ENCODE measurements at regions not wholly inside any gene's neighbourhood (a gene's known extent, or its start where the extent isn't known, plus 50 kb on each side); places are given as distances from the start of the nearest gene placed in this dataset.
A peak's percentile ranks its signal among the peaks of the same experiment; 100 is the strongest.

DNA sequence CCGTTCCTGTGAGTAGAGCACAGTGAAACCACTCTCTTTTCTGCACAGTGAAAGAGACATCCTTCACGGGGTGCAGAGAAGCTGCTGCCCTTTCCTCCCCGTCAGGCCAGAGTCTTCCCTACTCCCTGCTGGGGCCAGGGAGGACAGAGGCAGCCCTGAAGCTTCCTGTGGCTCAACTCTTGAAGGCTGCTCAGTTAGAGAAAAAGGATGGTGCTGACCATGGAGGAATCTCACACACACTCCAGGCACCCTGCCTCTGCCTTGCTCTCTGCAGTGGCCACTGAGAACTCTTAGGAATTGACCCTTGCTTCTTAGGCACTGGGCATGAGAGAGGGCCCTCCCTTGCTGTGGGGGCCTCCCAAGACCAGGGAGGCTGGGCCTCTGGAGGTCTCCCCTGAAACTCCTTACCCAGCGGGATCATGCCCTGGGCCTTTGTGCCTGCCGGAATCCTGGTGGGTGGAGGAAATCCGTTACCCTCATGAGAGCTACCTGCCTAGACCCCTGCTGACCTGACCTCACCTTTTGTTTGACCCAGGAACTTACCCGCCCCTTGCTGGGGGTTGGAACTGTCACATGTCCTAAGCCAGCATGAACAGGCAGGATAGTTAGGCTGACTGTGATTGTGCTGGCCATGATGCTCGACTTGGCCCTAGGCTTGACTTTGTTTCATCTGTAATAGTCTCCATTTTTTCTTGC lies 65.0 kb upstream of the CD93 start:
- intact Hi-C loops (cut with DNase I): loop anchor here in 1 of 2 donors (5.0 kb wide), 1 partner anchor 64 kb away; the partner anchor contains the start of gene CD93
- no peak for DNase-seq (ENCODE audit: low spot score)

DNA sequence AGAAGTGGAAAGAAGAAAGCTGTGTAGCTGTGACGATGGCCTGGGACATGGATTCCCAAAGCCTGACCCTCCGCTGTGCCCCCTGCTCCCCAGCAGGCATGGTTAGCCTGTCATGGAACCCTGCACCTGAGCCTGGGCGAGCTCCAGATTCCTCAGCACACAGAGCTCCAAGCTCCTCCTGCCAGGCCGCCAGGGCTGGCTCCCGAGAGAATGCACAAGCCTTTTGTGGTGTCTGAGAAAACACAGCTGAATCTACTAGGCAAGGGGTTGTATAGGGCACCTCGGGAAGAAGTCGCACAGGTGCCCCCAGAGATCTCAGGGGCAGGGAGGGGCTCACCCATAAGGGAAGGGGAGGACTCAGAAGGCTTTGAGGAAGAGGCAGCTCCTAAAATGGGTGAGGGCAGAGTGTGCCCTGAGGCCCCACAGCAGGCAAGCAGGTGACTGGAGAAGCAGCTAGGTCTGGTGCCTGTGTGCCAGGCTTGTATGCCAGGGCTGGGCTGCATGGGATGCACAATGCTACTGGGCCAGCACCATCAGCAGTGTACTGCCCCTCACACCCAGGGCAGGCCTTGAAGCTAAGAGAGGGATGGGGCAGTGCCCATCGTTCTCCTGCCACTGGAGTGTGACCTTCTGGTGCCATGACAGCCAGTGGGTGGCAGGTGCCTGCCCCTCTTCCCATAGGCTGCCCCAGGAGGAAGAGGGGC lies 64.3 kb upstream of the CD93 start:
- no peak for DNase-seq (ENCODE audit: low spot score)
- intact Hi-C loops (cut with DNase I): loop anchor here in 1 of 2 donors (5.0 kb wide), 1 partner anchor 63 kb away; the partner anchor contains the start of gene CD93

DNA sequence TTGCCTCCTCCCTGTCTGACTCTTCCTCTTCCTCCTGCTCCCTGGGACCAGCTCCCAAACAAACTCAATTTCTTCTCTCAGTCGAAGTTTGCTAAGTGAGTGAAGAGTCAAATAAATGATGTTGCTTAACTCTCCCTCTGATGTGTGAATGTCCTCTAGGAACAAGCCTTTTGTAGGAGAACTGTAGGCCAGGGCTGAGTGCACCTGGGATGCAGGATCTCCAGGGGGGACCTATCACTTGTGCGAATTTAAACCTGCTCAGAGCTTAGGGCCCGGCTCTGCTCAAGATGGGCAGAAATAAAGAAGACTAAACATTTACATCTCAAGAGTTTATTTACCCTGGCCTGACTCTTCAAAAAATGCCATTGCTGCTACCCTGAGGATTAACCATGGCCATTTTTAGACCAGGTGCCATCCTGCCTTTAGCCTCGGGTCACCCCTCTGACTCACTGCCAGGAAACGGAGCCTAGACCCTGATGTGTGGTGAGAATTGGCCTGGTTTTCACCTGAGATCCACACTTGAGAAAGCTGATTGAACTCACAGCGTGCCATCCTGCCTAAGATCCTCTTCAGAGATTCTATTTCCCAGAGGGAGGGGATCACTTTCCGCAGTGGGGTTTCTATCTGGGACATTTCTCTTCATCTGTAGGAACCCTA lies 63.6 kb upstream of the CD93 start:
- no peak for DNase-seq (ENCODE audit: low spot score)
- intact Hi-C loops (cut with DNase I): loop anchor here (5.0 to 10.0 kb wide), 2 partner anchors 62 to 65 kb away; partner anchors contain the start of gene CD93 (in 2 of the 2)

DNA sequence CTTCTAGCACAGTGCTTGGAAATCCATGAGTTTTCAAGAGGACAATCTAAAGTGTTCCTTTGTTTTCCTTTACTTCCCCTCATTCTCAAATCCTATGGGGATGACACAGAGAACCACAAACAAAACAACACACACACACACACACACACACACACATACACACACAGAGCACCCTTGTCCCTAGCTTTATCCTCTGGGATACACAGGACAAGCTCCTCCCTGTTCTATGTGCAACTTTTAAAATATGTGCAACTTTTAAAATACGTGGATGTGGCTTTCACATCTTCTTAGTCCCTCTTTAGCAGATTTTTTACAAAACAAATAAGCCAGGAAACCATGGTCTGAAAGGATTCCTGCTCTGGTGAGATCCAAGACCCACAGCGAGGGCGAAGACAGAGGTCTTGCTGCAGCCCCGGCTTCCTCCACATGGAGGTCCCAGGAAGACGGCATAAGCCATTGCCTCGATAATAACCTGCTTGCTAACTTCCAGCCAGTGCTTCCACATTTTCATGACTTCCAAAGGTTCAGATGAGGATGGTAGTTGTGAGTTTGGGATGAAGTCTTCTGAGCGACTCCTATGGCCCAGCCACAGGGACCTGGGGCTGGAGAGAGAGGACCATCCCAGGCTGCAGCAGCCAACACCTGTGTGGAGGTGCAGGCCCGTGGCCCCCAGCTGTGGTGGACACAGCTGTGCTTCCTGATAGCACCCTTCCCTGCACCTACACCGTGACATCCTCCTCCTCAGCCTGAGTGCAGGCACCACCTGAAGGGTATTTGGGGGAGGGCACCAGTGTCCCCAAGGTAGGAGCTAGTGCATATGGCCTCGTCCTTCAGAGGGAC lies 62.8 kb upstream of the CD93 start:
- peak; percentile 59 for DNase-seq (ENCODE audit: low spot score)
- intact Hi-C loops (cut with DNase I): loop anchor here in 1 of 2 donors (10.0 kb wide), 1 partner anchor 64 kb away; the partner anchor contains the start of gene CD93

DNA sequence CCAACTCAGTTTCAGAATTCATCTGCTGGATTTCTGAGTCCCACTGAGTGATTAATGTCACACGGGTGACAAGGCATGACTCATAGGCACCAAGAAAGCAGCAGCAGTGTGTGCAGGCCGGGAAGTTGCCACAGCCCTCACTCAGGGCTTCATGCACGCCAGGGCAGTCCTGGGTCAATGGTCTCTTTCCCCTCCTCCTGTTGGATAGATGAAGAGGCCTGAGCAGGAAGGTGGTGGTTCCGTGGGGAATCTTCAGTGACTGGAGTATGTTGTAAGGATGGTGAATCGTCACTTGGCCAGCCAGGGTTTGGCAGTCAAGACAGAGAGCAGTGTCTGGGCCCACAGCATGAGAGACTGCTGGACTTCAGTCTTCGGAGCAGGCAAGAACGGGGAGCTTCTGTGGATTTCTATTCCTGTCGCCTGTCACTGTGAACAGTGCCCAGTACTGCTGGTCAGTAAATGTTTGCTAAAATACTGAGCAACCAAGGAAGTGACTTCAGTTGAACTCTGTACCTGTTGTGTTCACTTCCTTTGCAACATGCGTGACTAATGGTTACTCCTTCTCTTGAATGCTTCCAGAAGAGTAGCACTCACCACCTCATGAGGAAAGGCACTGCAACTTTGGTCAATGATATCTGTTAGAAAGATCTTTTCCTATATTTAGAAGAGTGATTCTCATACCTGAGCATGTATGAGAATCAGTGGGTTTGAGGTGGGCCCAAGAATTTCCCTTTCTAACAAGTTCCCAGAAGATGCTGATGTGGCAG lies 62.0 kb upstream of the CD93 start:
- peak; percentile 91 for DNase-seq (ENCODE audit: low spot score)
- intact Hi-C loops (cut with DNase I): loop anchor here in 1 of 2 donors (10.0 kb wide), 1 partner anchor 63 kb away; the partner anchor contains the start of gene CD93

DNA sequence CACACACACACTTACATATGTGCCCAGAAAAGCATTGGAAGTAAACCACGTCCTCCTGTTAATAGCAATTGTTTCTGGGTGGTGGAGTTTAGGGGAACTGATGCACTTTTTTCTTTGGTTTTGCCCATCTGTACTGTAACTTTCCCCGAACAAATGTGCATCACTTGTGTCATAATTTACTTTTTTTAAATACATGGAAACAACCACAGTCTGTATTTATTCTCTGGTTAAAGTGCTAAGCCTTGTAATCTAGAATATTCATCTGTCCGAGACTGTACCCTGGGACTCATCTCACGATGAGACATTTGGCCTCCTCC lies 61.5 kb upstream of the CD93 start:
- no peak for DNase-seq (ENCODE audit: low spot score)
- intact Hi-C loops (cut with DNase I): loop anchor here in 1 of 2 donors (10.0 kb wide), 1 partner anchor 63 kb away; the partner anchor contains the start of gene CD93

DNA sequence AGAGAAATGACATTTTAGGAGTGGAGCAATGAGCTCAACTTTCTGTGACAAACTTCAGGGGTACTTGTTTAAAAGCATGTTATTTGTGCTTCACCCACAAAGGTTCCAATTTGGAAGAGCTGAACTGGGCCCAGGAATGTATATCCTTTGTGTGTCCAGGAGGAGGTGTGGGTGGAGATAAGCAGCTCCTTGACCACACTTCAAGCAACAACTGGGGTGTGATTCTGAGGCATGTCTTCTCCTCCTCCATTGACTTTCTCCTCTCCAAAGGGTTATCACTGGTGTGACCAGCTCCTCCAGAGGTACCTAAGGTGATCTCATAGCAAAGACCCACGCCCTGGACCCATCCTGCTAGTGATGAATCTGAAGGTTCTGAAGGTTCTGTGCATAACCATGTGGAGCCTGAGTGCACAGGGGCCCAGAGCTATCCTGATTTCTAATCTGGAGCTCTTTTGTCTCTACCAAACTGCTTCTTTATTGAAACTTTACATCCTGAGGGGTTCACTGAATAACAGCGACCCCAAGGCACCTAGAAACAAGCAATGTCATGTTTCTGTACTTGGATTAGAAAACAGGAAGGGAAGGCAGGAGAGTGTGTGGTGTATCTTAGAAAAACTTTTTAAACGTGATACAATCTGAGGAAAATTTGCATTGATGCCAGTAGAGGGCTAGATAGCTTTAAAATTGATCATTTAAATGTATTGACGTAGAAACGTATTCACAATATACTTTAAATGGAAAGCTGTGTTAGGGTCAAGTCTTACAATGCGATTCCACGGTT lies 60.9 kb upstream of the CD93 start:
- DNase-seq (ENCODE audit: low spot score): no peak
- intact Hi-C loops (cut with DNase I): loop anchor here in 1 of 2 donors (10.0 kb wide), 1 partner anchor 62 kb away; the partner anchor contains the start of gene CD93

DNA sequence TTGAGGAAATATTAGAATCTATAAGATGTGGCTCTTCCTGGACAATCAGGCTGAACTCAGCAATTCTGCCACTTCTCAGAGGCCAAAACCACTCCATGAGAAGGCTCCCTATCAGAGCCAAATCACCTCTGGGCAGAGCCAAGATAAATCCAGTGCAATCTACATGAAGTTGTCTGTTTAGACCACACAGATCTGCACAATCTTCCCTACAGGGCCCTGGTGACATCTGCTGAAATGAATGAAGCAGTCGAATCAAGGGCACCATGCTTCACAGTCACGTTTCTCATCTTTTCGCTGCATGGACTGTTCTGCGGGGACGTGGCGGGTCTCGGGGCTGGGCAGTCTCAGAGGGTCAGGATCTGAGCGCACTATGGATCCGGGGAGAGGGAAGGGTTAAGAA lies 60.1 kb upstream of the CD93 start:
- intact Hi-C loops (cut with DNase I): loop anchor here in 1 of 2 donors (10.0 kb wide), 1 partner anchor 61 kb away; the partner anchor contains the start of gene CD93
- no peak for DNase-seq (ENCODE audit: low spot score)

DNA sequence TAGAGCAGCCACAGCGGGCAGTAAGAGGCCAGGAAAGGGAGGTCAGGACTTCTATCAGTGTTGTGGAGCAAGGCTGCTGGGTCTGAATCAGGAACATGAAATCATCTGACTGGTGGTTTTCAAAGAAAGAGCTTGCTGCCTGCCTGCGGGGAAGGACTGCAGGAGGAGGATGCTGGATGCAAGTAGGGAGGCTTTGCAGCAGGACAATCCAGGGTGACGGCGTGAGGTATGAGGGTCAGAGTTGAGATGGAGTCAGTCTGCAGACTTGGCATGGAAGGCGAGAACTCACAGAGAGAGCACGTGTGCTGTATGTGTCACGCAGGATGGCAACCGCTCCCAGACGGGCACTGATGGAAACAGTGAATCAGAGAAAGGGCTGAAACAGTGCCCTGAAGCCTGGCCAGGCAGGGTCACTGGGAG lies 59.2 kb upstream of the CD93 start:
- DNase-seq (ENCODE audit: low spot score): no peak

DNA sequence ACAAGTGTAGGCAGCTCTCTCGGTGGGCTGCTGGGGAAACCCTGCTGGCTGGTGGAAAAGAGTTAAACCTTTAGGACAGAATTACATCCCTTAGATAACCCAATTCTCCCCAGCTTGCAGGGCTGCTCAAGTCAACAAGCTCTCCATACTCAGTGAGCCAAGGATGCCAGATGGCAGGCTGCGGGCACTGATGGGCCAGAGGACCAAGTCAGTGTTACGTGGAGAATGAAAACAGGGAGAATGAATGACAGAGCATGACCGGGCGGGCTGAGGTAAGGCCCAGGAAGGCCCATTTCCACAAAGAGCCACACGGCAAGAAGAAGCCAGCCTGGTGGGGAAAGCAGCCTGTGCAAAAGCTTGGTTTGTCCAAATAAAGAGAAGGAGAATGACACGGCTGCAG lies 58.7 kb upstream of the CD93 start:
- intact Hi-C loops (cut with DNase I): loop anchor here in 1 of 2 donors (10.0 kb wide), 1 partner anchor 60 kb away; the partner anchor contains the start of gene CD93
- DNase-seq (ENCODE audit: low spot score): no peak

More for the DNA sequence above, 59.2 kb upstream of the CD93 start:
- intact Hi-C loops (cut with DNase I): loop anchor here in 1 of 2 donors (10.0 kb wide), 1 partner anchor 60 kb away; the partner anchor contains the start of gene CD93

DNA sequence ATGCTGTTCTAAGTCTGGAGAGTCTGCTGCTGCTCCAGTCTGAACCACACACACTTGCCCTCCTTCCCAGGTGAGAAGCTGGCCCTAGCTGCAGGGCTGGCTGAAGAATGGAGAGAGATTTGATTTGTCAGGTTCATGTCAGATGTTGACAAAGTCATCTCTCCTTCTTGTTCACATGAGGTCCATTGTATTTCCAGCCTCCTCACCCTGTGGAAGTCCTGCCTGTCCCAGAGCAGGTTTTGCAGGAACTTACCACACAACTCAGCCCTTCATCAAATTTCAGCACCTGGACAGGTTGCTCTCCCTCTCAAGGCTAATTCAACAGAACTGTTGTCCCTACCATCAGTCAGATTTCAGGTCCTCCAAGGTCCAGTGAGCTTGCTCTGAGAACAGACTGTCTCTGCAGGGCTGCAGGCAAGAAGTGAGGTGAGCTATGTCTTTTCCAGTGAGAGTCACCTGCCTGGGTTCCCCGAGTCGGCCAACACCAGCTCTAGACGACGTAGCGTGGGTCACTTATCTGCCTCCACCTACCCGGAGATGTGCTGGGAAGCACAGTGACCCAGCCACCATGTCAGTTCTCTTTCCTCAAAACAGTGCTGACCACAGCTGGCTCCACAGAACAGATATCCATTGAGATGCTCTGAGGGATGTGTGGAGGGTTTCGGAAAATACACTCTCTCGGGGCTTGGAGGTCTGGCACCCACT lies 58.0 kb upstream of the CD93 start:
- intact Hi-C loops (cut with DNase I): loop anchor here in 1 of 2 donors (10.0 kb wide), 1 partner anchor 59 kb away; the partner anchor contains the start of gene CD93
- DNase-seq (ENCODE audit: low spot score): no peak

DNA sequence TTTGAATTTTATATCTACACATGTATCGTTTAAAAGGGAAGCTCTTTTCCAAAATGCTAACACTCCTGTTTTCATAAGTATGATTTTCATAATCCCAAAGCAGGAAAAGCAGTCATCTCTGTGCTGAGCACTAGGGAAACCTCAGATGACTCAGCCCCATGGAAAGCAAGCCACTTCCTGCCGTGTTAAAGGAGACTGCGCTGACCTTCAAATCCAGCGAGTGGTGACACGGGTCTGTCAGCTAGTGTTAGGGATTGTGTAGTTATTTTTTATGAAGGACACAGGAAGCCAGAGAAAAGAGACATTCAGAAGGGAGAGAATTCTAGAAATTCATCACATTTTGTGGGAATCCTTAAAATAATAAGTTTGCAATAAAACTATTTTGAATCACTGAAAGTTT lies 57.0 kb upstream of the CD93 start:
- peak; percentile 86 for DNase-seq (ENCODE audit: low spot score)
- intact Hi-C loops (cut with DNase I): loop anchor here in 1 of 2 donors (10.0 kb wide), 1 partner anchor 58 kb away; the partner anchor contains the start of gene CD93

DNA sequence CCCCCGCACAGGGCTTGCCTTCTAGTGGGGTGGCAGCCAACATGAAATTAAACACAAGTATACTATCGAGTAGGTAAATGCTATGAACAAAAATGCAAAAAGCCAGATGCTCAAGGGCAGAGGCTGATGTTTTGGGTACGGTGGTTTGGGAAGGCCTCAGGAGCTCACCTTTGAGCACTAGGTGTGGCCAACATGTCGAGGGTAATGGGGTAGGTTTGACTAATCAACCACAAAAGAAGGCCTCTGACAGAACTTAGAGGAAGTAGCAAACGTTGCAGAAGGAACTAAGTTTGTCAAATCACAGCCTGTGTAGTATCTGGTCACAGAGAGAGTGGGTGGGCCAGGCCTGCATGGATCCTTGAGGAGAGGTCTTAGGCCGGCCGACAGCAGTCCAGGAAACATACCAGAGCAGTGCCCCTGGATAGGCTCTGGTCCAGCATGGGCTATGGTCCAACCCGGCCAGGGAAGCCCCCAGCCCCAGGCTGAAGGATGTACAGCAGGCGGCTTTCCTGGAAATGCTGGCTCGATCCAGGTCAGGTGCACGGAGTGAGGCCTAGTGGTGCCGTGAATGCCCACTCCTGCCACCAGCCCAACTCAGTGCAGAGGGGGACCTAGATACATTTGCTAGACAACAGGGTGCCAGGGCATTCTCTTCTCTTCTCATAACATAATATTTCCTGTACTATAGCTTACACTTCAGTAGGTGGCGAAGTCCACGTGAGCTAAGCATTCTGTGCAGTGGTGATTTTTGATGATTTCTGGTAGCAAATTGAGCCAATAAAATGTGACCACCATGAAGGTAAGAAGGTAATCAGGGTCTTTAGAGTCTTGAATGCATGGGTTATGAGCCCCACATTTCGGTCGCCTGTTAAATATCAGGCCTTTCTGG lies 56.3 kb upstream of the CD93 start:
- intact Hi-C loops (cut with DNase I): loop anchor here in 1 of 2 donors (10.0 kb wide), 1 partner anchor 58 kb away; the partner anchor contains the start of gene CD93
- DNase-seq (ENCODE audit: low spot score): peak; percentile 75

DNA sequence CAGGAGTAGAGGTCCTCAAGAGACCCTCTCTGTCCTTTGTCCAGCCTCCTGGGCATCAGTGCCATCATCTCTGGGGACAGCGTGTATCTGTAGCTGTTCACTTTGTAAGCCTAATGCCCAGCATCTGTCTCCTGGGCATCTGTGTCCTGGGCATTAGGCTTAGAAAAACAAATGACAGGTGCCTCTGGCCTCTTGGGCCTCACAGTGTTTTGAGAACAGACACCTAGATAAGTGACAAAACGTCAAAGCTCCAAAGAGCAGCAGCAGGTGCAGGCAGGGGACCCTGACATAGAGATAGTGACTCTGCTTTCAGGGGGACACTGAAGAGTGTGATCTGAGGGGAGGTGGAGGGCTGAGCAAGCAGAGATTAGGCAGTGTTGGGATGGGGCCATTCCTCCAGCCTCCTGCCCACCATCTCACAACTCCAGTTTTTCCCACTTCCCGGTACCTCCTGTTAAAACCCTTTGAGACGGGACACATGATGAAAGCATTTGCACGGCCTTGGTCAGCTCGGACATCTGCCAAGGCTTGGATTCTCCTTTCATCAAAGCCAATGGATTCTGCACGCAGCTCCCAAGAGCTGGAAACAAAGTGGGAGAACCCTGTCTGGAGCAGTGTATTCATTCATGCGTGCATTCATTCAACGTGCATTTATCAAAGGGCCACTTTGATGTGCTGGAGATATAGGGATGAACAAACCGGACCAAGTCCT lies 55.5 kb upstream of the CD93 start:
- intact Hi-C loops (cut with DNase I): loop anchor here in 1 of 2 donors (10.0 kb wide), 1 partner anchor 57 kb away; the partner anchor contains the start of gene CD93
- DNase-seq (ENCODE audit: low spot score): no peak

DNA sequence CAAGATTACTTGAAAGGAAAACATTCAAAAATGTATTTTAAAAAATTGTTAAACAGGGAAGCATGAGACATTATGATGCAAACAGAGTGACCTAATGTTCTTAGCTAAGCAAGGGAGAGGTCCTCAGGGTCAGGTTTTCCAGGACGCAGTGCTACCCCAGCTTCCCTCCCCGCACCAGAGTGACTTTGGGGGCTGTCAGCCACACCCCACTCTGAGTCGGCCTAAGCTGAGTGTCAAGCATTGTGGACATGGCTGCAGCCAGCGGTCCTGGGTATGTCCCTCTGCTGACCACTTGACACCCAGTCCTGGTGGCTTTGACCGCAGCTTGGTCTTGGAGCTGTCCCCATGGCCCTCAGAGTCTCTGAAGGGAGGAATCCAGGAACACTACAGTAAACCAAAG lies 54.9 kb upstream of the CD93 start:
- DNase-seq (ENCODE audit: low spot score): peak; percentile 69
- intact Hi-C loops (cut with DNase I): loop anchor here in 1 of 2 donors (10.0 kb wide), 1 partner anchor 56 kb away; the partner anchor contains the start of gene CD93

Measured in posterior vena cava (tissue), 2 donors.